Activated naive CD4-positive, alpha-beta T cell treated with anti-CD3 and anti-CD28 coated beads for 36 hours (primary cell): ENCODE measurements at regions not wholly inside any gene's neighbourhood (a gene's known extent, or its start where the extent isn't known, plus 50 kb on each side); places are given as distances from the start of the nearest gene placed in this dataset.

Experiments
- CTCF ChIA-PET: fragments of 350-600 bp; sonication (Branson Sonifier 250); formaldehyde crosslinking; loops from one replicate; lab custom pipeline; 2021; ENCODE audit warnings: antibody characterized with exemption; lab: Charles Lee
- DNase-seq: peaks from one replicate; pipeline ENCODE4 v3.0.0-alpha.2; 2020
- H3K27ac Mint-ChIP-seq: one replicate; pipeline ENCODE4 v1.8.0; 2021; ENCODE audit warnings: mild to moderate bottlenecking, mixed read lengths
- H3K27me3 Mint-ChIP-seq: one replicate; pipeline ENCODE4 v1.8.0; 2021; ENCODE audit warnings: low read depth, mixed read lengths
- H3K36me3 Mint-ChIP-seq: one replicate; pipeline ENCODE4 v1.8.0; 2021; ENCODE audit warnings: low read depth, mixed read lengths
- H3K4me1 Mint-ChIP-seq: one replicate; pipeline ENCODE4 v1.8.0; 2021; ENCODE audit warnings: low read depth, mixed read lengths
- H3K4me3 Mint-ChIP-seq: one replicate; pipeline ENCODE4 v1.8.0; 2021; ENCODE audit warnings: mild to moderate bottlenecking, moderate library complexity, mixed read lengths
- H3K9me3 Mint-ChIP-seq: one replicate; pipeline ENCODE4 v1.8.0; 2021; ENCODE audit warnings: mixed read lengths
- intact Hi-C: fragments of 100-400 bp; cut with micrococcal nuclease; formaldehyde crosslinking; loops from one replicate; pipeline ENCODE4 v1.15.1; 2023

DNA sequence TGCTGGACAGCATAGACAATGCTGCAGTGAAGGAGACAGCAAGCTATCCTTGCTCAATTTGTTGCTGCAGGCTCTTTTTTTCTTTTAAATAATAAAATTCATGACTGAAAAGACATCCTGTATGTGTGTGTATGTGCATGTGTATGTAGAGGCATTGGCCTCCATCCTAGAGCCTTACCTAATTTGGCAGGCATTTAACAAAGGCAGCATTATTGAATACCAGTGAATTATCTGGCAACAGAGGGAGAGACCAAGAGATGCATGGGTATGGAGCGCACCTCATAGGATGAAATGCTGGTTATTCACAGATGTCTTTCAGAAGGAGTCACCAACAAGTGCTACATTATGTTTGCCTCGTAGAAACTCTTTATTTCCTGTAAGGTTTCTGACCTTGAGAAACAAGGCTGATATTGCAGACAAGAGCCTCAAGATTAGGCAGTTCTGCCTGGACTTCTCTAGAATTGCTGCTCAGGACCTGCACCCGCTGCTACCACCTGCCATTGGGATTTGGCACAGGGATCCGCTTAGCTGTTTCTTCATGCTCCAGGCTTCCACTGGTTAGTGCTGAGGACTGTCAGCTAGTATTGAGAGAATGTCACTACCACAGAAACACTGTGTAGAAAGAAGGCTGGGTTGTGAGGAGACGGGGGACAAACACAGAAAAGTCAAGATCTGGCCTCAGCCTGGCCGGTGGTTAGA, 247.7 kb upstream of the RFX3 start:
- Mint-ChIP-seq H3K4me3 (no peak overlapping the region), H3K9me3 (no peaks in the 10 kb centered on the region), H3K27ac (no peak overlapping the region), H3K4me1 (peaks cover 4% of the 10 kb centered on the region), H3K27me3 (peaks cover 26% of the 10 kb centered on the region), H3K36me3 (no peaks in the 10 kb centered on the region)
- DNase-seq, result no peak
- intact Hi-C loops, result no loop called here
- CTCF ChIA-PET, result interaction anchor here (0.6 kb wide), 1 partner anchor 11 kb away, joined by 3 read pairs; no protein-coding TSS in a partner anchor

DNA sequence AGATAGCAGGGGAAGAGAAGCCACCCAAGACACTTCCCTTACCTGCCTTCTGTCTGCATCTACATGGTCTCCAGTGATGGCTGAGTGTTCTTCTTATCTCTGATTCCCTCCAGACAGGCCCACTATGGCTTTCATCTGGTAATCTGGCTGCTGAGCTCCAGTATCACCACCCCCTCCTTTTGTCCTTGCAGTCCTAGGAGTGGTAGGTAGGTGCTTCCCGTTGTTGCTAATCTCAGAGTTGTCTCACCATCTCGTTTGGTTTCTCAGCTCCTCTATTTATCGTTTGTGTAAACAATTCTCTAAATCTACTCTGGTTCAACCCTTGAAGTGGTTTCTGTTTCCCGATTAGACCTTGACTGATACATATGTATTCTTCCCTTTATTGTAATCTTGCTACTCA, 243.8 kb upstream of the RFX3 start:
- H3K27ac Mint-ChIP-seq, result no peak overlapping the region
- H3K4me1 Mint-ChIP-seq, result peaks cover 4% of the 10 kb centered on the region
- H3K9me3 Mint-ChIP-seq, result no peaks in the 10 kb centered on the region
- H3K27me3 Mint-ChIP-seq, result peaks cover 22% of the 10 kb centered on the region
- no peak for DNase-seq
- CTCF ChIA-PET, result no interaction called here
- H3K36me3 Mint-ChIP-seq, result no peaks in the 10 kb centered on the region
- no peak overlapping the region for H3K4me3 Mint-ChIP-seq
- intact Hi-C loops, result no loop called here

DNA sequence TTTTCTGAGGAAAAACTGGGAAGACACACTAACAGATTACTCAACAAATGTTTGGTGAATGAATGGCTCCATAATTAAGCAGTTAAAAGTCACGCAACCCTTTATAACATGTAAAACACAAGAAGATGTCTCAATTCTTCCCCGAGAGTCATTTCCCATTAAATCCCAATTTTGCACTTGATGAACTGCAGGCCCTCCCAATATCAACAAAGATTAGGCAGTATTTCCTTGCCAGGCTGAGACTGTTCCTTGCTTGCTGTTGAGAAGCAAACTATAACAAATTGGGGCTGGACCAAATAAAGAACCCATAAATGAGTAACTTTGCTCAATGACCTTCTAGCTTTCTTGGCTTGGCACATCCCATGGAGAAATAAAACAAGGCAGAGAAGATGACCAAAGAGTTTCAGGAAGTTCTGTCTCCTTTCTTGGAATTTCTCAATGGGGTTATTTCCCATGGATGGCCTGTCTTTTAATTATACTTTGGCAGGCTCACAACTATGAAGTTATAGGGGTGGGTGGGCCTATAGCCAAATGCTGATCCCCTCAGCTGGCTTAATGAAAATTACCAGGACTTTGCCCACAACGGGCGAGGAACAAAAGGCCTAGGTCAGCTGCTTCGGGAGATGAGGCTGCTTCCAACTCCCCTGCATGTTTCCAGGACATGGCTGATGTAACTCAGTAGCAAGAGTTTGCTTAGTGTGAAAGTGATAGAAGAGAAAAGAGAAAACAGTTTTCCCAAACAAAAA, 243.1 kb upstream of the RFX3 start:
- intact Hi-C loops, result no loop called here
- Mint-ChIP-seq H3K4me1 (peaks cover 4% of the 10 kb centered on the region), H3K9me3 (no peaks in the 10 kb centered on the region), H3K4me3 (no peak overlapping the region), H3K27me3 (peaks cover 23% of the 10 kb centered on the region), H3K36me3 (no peaks in the 10 kb centered on the region), H3K27ac (no peak overlapping the region)
- CTCF ChIA-PET, result interaction anchor here (0.6 kb wide), 1 partner anchor 497 kb away, joined by 3 read pairs; no protein-coding TSS in a partner anchor
- DNase-seq, result no peak

DNA sequence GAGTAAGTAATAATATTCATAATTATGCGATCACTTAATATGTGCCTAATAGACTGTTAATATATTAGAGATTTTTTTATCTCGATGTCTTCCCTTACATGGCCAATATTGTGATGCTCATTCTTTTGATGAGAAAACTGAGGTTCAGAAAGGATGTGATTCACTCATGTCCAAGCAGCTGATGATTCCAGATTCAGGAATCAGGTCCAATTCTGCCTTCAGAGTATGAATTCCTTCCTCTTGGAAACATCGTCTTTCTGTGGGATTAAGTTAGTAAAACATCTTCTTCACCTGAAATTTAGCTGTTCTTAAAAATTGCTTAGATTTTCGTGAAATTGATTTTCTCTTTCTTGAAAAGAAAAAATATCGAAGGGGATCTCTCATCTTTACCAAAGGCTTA, 242.5 kb upstream of the RFX3 start:
- CTCF ChIA-PET, result interaction anchor here (0.6 kb wide), 1 partner anchor 497 kb away, joined by 3 read pairs; no protein-coding TSS in a partner anchor
- H3K9me3 Mint-ChIP-seq, result no peaks in the 10 kb centered on the region
- no peak overlapping the region for H3K27ac Mint-ChIP-seq
- no peak for DNase-seq
- peaks cover 4% of the 10 kb centered on the region for H3K4me1 Mint-ChIP-seq
- H3K4me3 Mint-ChIP-seq, result no peak overlapping the region
- H3K27me3 Mint-ChIP-seq, result peaks cover 23% of the 10 kb centered on the region
- intact Hi-C loops, result no loop called here
- no peaks in the 10 kb centered on the region for H3K36me3 Mint-ChIP-seq

DNA sequence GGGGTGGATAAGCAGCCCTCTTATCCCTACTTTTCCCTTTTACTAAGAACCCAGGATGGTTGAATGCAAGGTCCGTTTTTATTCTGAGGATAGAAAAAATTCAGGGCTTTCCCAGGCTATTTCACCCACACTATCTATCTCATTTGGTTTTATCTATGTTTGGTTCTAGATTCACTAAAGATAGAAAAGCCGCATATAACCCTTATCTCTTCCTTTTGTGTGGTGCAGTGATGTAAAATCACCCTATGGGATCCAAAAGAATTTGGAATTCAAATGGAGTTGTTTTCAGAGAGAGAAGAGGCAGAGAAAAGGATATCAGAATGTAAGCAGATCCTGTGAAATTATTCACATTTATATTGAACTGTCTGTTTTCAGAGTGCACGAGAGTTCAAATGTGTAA, 236.3 kb upstream of the RFX3 start:
- H3K27ac Mint-ChIP-seq, result no peak overlapping the region
- intact Hi-C loops, result no loop called here
- no peaks in the 10 kb centered on the region for H3K36me3 Mint-ChIP-seq
- DNase-seq, result no peak
- peaks cover 18% of the 10 kb centered on the region for H3K4me1 Mint-ChIP-seq
- peaks cover 5% of the 10 kb centered on the region for H3K9me3 Mint-ChIP-seq
- CTCF ChIA-PET, result interaction anchor here (0.8 kb wide), 1 partner anchor 12 kb away, joined by 3 read pairs; no protein-coding TSS in a partner anchor
- no peak overlapping the region for H3K4me3 Mint-ChIP-seq
- H3K27me3 Mint-ChIP-seq, result peaks cover 21% of the 10 kb centered on the region

DNA sequence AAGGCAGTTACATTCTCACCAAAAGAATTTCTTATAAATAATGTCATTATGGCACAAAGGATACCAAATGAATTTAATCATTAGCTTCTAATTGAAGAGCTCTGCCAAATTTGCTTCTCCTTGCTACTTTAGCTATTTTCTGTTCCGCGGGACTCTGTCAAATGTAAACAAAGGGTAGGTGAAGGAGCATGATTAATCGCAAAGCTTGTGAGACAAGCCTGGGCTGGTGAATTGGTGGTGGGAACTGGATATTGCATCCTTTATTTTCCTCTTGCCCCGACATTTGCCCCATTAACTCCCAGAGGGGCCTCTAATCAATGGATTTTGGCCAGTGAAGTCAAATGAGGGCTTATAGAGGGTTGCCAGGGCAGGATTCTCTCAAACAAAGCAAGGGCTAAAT, 234.2 kb upstream of the RFX3 start:
- intact Hi-C loops, result no loop called here
- H3K27ac Mint-ChIP-seq, result no peak overlapping the region

DNA sequence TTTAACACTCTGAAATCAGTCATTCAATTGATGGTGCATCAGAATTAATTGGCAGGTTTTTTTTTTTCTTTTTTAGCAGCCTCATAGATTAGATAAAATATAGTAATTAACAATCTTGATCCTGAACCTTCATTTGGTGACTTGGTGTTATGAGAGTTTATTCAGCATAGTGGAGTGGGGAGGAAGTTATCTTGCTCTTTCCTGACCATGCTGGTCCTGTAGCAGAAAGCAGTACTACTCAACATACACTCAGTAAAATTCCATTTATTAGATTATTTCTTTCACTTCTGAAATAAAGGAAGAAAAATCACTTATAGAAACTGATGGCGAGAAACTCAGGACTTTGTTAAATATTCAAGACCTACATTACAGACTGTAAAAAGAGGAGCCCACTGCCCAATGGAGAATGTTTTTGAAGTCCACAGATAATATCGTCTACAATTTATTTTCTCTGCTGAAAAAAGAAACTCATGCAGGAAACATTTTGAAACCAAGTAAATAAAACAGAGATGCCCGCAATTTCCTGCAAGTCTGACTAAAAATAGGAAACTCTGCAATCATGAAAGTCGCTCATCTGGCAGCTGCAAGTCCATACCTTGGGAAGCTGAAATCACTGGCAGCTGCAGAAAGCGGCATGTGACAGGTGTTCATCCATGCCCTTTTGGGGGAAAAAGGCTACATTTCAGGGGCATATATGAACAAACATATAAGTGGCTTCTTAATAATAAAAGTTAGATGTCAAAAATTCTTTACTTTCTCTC, 233.2 kb upstream of the RFX3 start:
- Mint-ChIP-seq H3K27ac (no peak overlapping the region), H3K4me1 (peaks cover 18% of the 10 kb centered on the region), H3K27me3 (peaks cover 8% of the 10 kb centered on the region), H3K4me3 (no peak overlapping the region), H3K9me3 (peaks cover 5% of the 10 kb centered on the region), H3K36me3 (no peaks in the 10 kb centered on the region)
- peak; percentile 26 for DNase-seq
- intact Hi-C loops, result no loop called here
- CTCF ChIA-PET, result interaction anchor here (0.6 kb wide), 1 partner anchor 1113 kb away, joined by 3 read pairs; no protein-coding TSS in a partner anchor

More for the DNA sequence above, 234.2 kb upstream of the RFX3 start:
- CTCF ChIA-PET, result no interaction called here
- no peak for DNase-seq
- Mint-ChIP-seq H3K36me3 (no peaks in the 10 kb centered on the region), H3K4me3 (no peak overlapping the region), H3K27me3 (peaks cover 9% of the 10 kb centered on the region), H3K9me3 (peaks cover 5% of the 10 kb centered on the region), H3K4me1 (peaks cover 18% of the 10 kb centered on the region)

DNA sequence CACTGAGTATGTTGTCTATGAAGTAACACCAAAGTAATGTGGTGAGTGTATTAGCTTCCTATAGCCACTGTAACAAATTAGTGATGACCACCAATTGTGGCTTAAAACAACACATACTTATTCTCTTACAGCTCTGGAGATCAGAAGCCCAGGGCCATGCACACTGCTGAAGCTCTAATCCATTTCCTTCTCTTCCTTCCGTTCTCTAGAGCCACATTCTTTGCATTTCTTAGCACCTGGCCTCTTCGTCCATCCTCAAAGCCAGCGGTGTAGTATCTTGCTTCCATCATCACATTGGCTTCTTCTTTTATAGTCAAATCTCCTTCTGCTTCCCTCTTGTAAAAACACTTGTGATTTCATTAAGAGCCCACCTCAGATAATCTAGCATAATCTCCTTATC, 230.3 kb upstream of the RFX3 start:
- intact Hi-C loops, result no loop called here
- Mint-ChIP-seq H3K4me3 (no peak overlapping the region), H3K36me3 (no peaks in the 10 kb centered on the region), H3K27me3 (peaks cover 6% of the 10 kb centered on the region), H3K4me1 (peaks cover 22% of the 10 kb centered on the region), H3K9me3 (peaks cover 4% of the 10 kb centered on the region), H3K27ac (no peak overlapping the region)
- CTCF ChIA-PET, result no interaction called here
- DNase-seq, result no peak

DNA sequence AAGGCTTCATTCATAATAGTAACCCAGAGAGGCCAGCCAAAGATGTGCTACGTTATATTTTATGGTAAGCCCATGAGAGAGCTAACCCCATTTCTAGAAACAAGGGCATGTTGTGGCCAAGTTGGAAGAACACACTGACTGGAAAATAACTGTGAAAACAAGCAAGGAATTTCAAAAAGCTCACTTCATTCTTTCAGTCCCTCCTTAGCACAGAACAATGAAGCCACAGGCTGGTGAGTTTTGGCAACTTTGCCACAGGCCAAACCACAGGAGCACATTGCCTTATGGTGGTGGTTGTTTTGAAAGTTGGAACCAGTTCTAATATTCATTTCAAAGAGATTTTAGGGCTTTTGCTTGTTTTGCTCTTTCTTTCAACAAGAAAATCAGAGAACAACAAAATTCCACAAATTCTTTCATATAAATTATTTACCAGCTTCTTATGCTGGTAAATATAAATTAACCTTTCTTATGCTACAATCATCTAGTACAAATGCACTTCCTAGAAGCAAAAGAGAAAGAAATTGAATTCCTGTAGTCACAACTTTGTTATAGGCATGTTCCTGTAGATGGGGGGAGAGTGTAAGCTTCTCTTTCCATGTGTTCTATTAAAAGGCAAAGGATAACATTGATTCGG, 225.4 kb upstream of the RFX3 start:
- Mint-ChIP-seq H3K4me1 (peaks cover 30% of the 10 kb centered on the region), H3K4me3 (no peak overlapping the region), H3K27ac (no peak overlapping the region), H3K27me3 (no peaks in the 10 kb centered on the region), H3K9me3 (no peaks in the 10 kb centered on the region), H3K36me3 (no peaks in the 10 kb centered on the region)
- intact Hi-C loops, result no loop called here
- DNase-seq, result peak; percentile 20
- CTCF ChIA-PET, result interaction anchor here (1.0 kb wide), 1 partner anchor 351 kb away, joined by 3 read pairs; no protein-coding TSS in a partner anchor

DNA sequence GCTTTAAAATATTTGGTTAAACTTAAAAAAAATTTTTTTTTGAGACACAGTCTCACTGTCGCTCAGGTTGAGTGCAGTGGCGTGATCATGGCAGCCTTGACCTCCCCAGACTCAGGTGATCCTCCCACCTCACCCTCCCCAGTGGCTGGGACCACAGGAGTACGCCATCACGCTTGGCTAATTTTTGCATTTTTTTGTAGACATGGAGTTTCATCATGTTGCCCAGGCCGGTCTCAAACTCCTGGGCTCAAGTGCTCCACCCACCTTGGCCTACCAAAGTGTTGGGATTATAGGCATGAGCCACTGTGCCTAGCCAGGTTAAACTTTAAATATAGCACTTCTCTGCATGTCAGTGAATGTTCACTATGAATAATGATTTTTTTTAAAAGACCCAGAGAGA, 224.5 kb upstream of the RFX3 start:
- CTCF ChIA-PET, result no interaction called here
- H3K4me1 Mint-ChIP-seq, result peaks cover 36% of the 10 kb centered on the region
- no peak overlapping the region for H3K27ac Mint-ChIP-seq
- H3K9me3 Mint-ChIP-seq, result peaks cover 3% of the 10 kb centered on the region
- no peak overlapping the region for H3K4me3 Mint-ChIP-seq
- no peaks in the 10 kb centered on the region for H3K27me3 Mint-ChIP-seq
- H3K36me3 Mint-ChIP-seq, result peaks cover 3% of the 10 kb centered on the region
- DNase-seq, result no peak
- intact Hi-C loops, result no loop called here

DNA sequence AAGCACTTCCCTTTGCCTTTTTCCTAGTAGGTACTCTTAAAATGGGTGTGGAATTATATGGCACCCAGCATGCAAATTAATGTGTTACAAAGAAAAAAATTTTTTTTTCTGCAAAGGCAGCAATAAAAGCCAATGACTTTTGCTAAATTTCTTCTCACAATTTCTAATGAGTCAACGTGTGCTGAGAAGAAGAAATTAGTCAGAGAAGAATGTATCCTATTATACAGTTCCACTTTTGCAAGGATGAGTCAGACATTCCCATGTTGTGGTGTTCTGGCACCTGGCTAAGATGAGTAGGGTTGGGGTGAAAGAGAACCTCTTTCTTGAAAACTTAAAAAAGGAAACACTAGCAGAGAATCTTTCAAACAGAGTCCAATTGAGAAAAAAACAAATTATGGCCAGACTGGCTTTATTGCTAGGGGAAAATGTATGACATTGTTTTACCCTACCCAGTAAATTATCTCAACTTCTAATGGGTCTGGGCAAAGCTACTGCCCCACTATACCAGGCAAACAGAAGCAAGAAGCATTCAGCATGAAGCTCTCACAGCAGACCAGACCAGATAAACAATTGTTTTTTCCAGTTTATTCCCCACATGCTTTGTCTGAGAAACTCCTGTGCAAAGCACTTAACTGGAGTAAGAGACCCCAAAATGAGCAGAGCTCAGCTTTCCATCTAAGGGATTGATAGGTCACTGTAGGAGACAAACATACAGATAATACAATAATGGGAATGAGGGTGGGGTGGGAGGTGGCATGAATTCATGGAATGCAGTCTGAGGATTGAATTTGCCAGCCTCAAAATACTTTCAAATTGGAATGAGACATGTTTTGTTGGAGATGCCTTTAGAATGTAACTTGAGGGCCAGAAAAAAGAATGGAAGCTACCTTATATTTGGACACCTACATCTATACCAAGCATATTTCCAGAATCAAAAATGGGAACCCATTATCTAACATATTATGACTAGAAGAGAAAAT, 220.8 kb upstream of the RFX3 start:
- intact Hi-C loops, result loop anchor here (1.0 to 10.0 kb wide), 9 partner anchors 186 to 1732 kb away; partner anchors contain the start of gene SMARCA2
- DNase-seq, result peak; percentile 79

More for the DNA sequence above, 220.8 kb upstream of the RFX3 start:
- Mint-ChIP-seq H3K36me3 (peaks cover 5% of the 10 kb centered on the region), H3K27me3 (peaks cover 5% of the 10 kb centered on the region), H3K27ac (peak overlapping the region; percentile 71), H3K9me3 (peaks cover 3% of the 10 kb centered on the region), H3K4me1 (peaks cover 46% of the 10 kb centered on the region), H3K4me3 (no peak overlapping the region)
- CTCF ChIA-PET, result no interaction called here
